Left colon (tissue), 2 donors: ENCODE measurements at regions not wholly inside any gene's neighbourhood (a gene's known extent, or its start where the extent isn't known, plus 50 kb on each side); places are given as distances from the start of the nearest gene placed in this dataset.
"Not testable (repeated sequence)": the region's sequence is repeated elsewhere in the genome, so short reads cannot be mapped to it uniquely, and the experiment has no call there.

ENCODE experiments used
- ATAC-seq: fragments of 200-7000 bp; cut with Tn5 transposase; one replicate; pipeline ENCODE4 v1.9.1; 2020; ENCODE audit warnings: mild to moderate bottlenecking, moderate library complexity
- DNase-seq, 2 donors: peaks; one replicate each; pipeline ENCODE4 v3.0.0-alpha.2; 2020
- intact Hi-C, 2 donors: fragments of 100-400 bp; cut with DNase I in 1 of 2; cut with micrococcal nuclease in 1 of 2; formaldehyde crosslinking; loops; one replicate each; pipeline versions ENCODE4 v1.11.2 to v1.14.0; 2022; cut with DNase I, micrococcal nuclease
- donor health status: DM: no; HTN: no; CAD: no.
- donor health status: DM: yes; HTN: yes; CAD: no.

- DNase-seq (no peak), ATAC-seq (no peak)
- intact Hi-C loops, result no loop called here
Observed at GRCh38 chr4:24373704-24374103, 210.7 kb downstream of the DHX15 start.

- DNase-seq, result no peak
- no peak for ATAC-seq
- intact Hi-C loops, result no loop called here
Observed at GRCh38 chr4:24372881-24373280, 211.5 kb downstream of the DHX15 start.

GRCh38 chr4:24372341-24372740 is 212.0 kb downstream of the DHX15 start:
- DNase-seq (no peak), ATAC-seq (no peak)
- intact Hi-C loops, result no loop called here

- intact Hi-C loops, result no loop called here
- no peak for DNase-seq
- no peak for ATAC-seq
Observed at GRCh38 chr4:24370421-24370820, 213.9 kb downstream of the DHX15 start.

- ATAC-seq, result no peak
- intact Hi-C loops, result no loop called here
Observed at GRCh38 chr4:24369507-24370029, 214.8 kb downstream of the DHX15 start.

GRCh38 chr4:24368801-24369200 is 215.6 kb downstream of the DHX15 start:
- DNase-seq, result no peak
- intact Hi-C loops, result no loop called here
- ATAC-seq, result no peak

More at GRCh38 chr4:24369507-24370029, 214.8 kb downstream of the DHX15 start:
- DNase-seq, result no peak

- intact Hi-C loops, result no loop called here
- DNase-seq, result no peak
- ATAC-seq, result no peak
Observed at GRCh38 chr4:24364852-24365251, 219.5 kb downstream of the DHX15 start.

- intact Hi-C loops, result no loop called here
- ATAC-seq, result no peak
- no peak for DNase-seq
Observed at GRCh38 chr4:24364249-24364648, 220.1 kb downstream of the DHX15 start.

- intact Hi-C loops, result no loop called here
- ATAC-seq (no peak), DNase-seq (no peak)
Observed at GRCh38 chr4:24363751-24364150, 220.6 kb downstream of the DHX15 start.

GRCh38 chr4:24352112-24352511 is 232.2 kb downstream of the DHX15 start:
- DNase-seq (no peak), ATAC-seq (no peak)
- intact Hi-C loops, result no loop called here

- intact Hi-C loops, ATAC-seq, DNase-seq: not testable (repeated sequence)
Observed at GRCh38 chr4:24349168-24349996, 235.0 kb downstream of the DHX15 start.

- ATAC-seq, result no peak
- DNase-seq, result no peak
- intact Hi-C loops, result no loop called here
Observed at GRCh38 chr4:24339260-24339659, 245.1 kb downstream of the DHX15 start.

GRCh38 chr4:24337451-24338190 is 246.7 kb downstream of the DHX15 start:
- intact Hi-C loops, result no loop called here
- ATAC-seq (no peak), DNase-seq (no peak)

GRCh38 chr4:24335616-24336015 is 248.7 kb downstream of the DHX15 start:
- DNase-seq (no peak), ATAC-seq (no peak)
- intact Hi-C loops, result no loop called here

GRCh38 chr4:24334906-24335305 is 249.4 kb downstream of the DHX15 start:
- DNase-seq, result no peak
- intact Hi-C loops, result no loop called here
- ATAC-seq, result no peak

- ATAC-seq (no peak), DNase-seq (no peak)
- intact Hi-C loops, result no loop called here
Observed at GRCh38 chr4:24330573-24330972, 253.8 kb downstream of the DHX15 start.

GRCh38 chr4:24330172-24330571 is 254.2 kb downstream of the DHX15 start:
- ATAC-seq (no peak), DNase-seq (no peak)
- intact Hi-C loops, result no loop called here

- ATAC-seq (no peak), DNase-seq (no peak)
- intact Hi-C loops, result no loop called here
Observed at GRCh38 chr4:24328711-24329110, 255.6 kb downstream of the DHX15 start.

- no peak for DNase-seq
Observed at GRCh38 chr4:24328310-24328709, 256.0 kb downstream of the DHX15 start.

GRCh38 chr4:24322995-24323394 is 261.4 kb downstream of the DHX15 start:
- ATAC-seq (no peak), DNase-seq (no peak)
- intact Hi-C loops, result no loop called here

More at GRCh38 chr4:24328310-24328709, 256.0 kb downstream of the DHX15 start:
- intact Hi-C loops, result no loop called here
- ATAC-seq, result no peak
